ENCODE measurements at regions not wholly inside any gene's neighbourhood (a gene's known extent, or its start where the extent isn't known, plus 50 kb on each side); places are given as distances from the start of the nearest gene placed in this dataset.
"Not testable (repeated sequence)": the region's sequence is repeated elsewhere in the genome, so short reads cannot be mapped to it uniquely, and the experiment has no call there.

DNA sequence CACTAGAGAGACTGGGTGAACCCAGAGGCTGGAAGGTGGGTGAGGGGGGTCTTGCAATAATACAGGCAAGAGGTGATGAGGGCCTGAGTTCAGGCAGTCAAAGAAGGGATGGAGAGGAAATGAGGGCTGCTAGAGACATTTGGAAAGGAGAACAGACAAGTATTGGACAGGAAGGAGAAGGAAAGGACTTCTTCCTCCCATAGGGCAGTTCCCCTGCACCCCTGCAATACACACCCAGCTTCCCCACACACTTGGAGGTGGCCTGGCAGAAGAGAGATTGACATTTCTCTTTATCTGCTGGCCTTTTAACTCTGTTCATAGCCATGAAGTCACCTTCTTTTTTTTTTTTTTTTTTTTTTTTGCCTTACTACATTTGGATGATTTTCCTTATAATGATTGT lies 68.9 kb upstream of the ZNG1B start:
- TF ChIP-seq, protein P1, sequence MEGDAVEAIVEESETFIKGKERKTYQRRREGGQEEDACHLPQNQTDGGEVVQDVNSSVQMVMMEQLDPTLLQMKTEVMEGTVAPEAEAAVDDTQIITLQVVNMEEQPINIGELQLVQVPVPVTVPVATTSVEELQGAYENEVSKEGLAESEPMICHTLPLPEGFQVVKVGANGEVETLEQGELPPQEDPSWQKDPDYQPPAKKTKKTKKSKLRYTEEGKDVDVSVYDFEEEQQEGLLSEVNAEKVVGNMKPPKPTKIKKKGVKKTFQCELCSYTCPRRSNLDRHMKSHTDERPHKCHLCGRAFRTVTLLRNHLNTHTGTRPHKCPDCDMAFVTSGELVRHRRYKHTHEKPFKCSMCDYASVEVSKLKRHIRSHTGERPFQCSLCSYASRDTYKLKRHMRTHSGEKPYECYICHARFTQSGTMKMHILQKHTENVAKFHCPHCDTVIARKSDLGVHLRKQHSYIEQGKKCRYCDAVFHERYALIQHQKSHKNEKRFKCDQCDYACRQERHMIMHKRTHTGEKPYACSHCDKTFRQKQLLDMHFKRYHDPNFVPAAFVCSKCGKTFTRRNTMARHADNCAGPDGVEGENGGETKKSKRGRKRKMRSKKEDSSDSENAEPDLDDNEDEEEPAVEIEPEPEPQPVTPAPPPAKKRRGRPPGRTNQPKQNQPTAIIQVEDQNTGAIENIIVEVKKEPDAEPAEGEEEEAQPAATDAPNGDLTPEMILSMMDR (IDR thresholded peaks at IDR 0.05): not testable (repeated sequence)
- TF ChIP-seq POLR2A (IDR thresholded peaks at IDR 0.05): not testable (repeated sequence)
